H1 (cell line): ENCODE measurements at regions not wholly inside any gene's neighbourhood (a gene's known extent, or its start where the extent isn't known, plus 50 kb on each side); places are given as distances from the start of the nearest gene placed in this dataset.

Experiments
- CTCF ChIA-PET: fragments of 300-600 bp; sonication (Branson Sonifier 250); formaldehyde crosslinking; loops from one replicate; lab custom pipeline; 2021; ENCODE audit not compliant: partially characterized antibody; lab: Charles Lee
- POLR2A ChIA-PET: fragments of 300-600 bp; sonication (Branson Sonifier 250); formaldehyde crosslinking; loops from one replicate; lab custom pipeline; 2021; ENCODE audit warnings: inconsistent platforms; ENCODE audit not compliant: partially characterized antibody; lab: Charles Lee
- DNase-seq, 2 experiments: peaks; one replicate each; pipeline versions ENCODE4 v3.0.0 to v3.0.0-alpha.2; 2010 to 2022; ENCODE audit warnings: low spot score in 2 of 2, low read depth in 1 of 2, mixed read lengths in 1 of 2
- FAIRE-seq: peaks from 2 replicates; lab custom pipeline; 2011; peaks lifted over from hg19 to GRCh38; lab: Jason Lieb, UNC
- H2AFZ ChIP-seq: 2 replicates; pipeline ENCODE4 v1.8.1; 2012; ENCODE audit warnings: low read length, inconsistent platforms
- H2AK5ac ChIP-seq: 2 replicates; pipeline ENCODE4 v1.6.1; 2013; ENCODE audit warnings: low read depth, low read length
- H2BK120ac ChIP-seq: replicated peaks from 2 replicates; pipeline ENCODE3; 2013; ENCODE audit warnings: low read depth, low read length, inconsistent platforms
- H2BK12ac ChIP-seq: 2 replicates; pipeline ENCODE4 v1.6.1; 2013; ENCODE audit warnings: low read depth, low read length
- H2BK15ac ChIP-seq: 2 replicates; pipeline ENCODE4 v1.6.1; 2013; ENCODE audit warnings: low read length
- H2BK20ac ChIP-seq: 2 replicates; pipeline ENCODE4 v1.6.1; 2013; ENCODE audit warnings: low read length
- H2BK5ac ChIP-seq: 2 replicates; pipeline ENCODE4 v1.6.1; 2013; ENCODE audit warnings: low read depth, low read length
- H3K14ac ChIP-seq: 2 replicates; pipeline ENCODE4 v1.6.1; 2013; ENCODE audit warnings: inconsistent platforms; ENCODE audit not compliant: insufficient read length
- H3K18ac ChIP-seq: 2 replicates; pipeline ENCODE4 v1.6.1; 2013; ENCODE audit warnings: low read length; ENCODE audit errors: extremely low read depth
- H3K23ac ChIP-seq: 2 replicates; pipeline ENCODE4 v1.6.1; 2013; ENCODE audit warnings: inconsistent platforms; ENCODE audit not compliant: insufficient read length
- H3K23me2 ChIP-seq: 2 replicates; pipeline ENCODE4 v1.6.1; 2013; ENCODE audit warnings: low read depth, low read length
- H3K27ac ChIP-seq: 2 replicates; pipeline ENCODE4 v1.6.1; 2011; ENCODE audit warnings: low read depth, low read length, inconsistent platforms
- H3K27me3 ChIP-seq, 4 experiments: replicated peaks in 1 of 4; 1 replicate in 1 of 4; 2 replicates in 3 of 4; pipeline versions ENCODE4 v1.6.1 to v1.8.1; 2011 to 2013; ENCODE audit warnings: low read length in 3 of 4, mild to moderate bottlenecking in 3 of 4, inconsistent platforms in 2 of 4, mixed read lengths in 2 of 4, moderate library complexity in 1 of 4; ENCODE audit not compliant: control insufficient read depth in 3 of 4, insufficient read depth in 3 of 4; ENCODE audit errors: extremely low read depth in 1 of 4
- H3K36me3 ChIP-seq, 4 experiments: 2 replicates each; pipeline versions ENCODE4 v1.6.1 to v1.8.1; 2011 to 2013; ENCODE audit warnings: mild to moderate bottlenecking in 4 of 4, low read length in 3 of 4, moderate library complexity in 2 of 4, control low read depth in 1 of 4, inconsistent platforms in 1 of 4; ENCODE audit not compliant: insufficient read depth in 4 of 4, control insufficient read depth in 2 of 4
- H3K4ac ChIP-seq: replicated peaks from 2 replicates; pipeline ENCODE3; 2013; ENCODE audit warnings: low read length, low read depth, mixed read lengths, inconsistent platforms; ENCODE audit not compliant: insufficient read length
- H3K4me1 ChIP-seq, 4 experiments: replicated peaks in 1 of 4; 1 replicate in 1 of 4; 2 replicates in 3 of 4; pipeline versions ENCODE4 v1.6.1 to v1.8.1; 2011 to 2013; ENCODE audit warnings: low read length in 3 of 4, inconsistent platforms in 2 of 4, mixed read lengths in 1 of 4; ENCODE audit not compliant: insufficient read depth in 4 of 4, control insufficient read depth in 3 of 4
- H3K4me2 ChIP-seq, 2 experiments: 2 replicates each; pipeline versions ENCODE4 v1.6.1 to v1.8.1; 2011 to 2013; ENCODE audit warnings: low read depth in 2 of 2, low read length in 2 of 2, control low read depth in 1 of 2, inconsistent platforms in 1 of 2, mild to moderate bottlenecking in 1 of 2; ENCODE audit not compliant: insufficient read depth in 1 of 2
- H3K4me3 ChIP-seq, 4 experiments: fragments of 200-600, 300-600 bp in 1 of 4; sonication (generic), shearing (Covaris generic), sonication (Bioruptor Twin) in 1 of 4; 2 replicates each; pipeline versions ENCODE4 v1.5.1 to v1.8.1; 2011 to 2016; ENCODE audit warnings: low read length in 4 of 4, low read depth in 3 of 4, control low read depth in 2 of 4, inconsistent platforms in 2 of 4, mild to moderate bottlenecking in 2 of 4, mixed read lengths in 1 of 4, moderate library complexity in 1 of 4; ENCODE audit not compliant: insufficient read depth in 2 of 4; ENCODE audit errors: extremely low read depth in 1 of 4
- H3K56ac ChIP-seq: replicated peaks from 2 replicates; pipeline ENCODE3; 2013; ENCODE audit warnings: low read depth, mild to moderate bottlenecking, mixed read lengths, low read length, inconsistent platforms; ENCODE audit not compliant: insufficient read length
- H3K79me1 ChIP-seq: 2 replicates; pipeline ENCODE4 v1.6.1; 2013; ENCODE audit warnings: low read depth, low read length, control low read depth
- H3K79me2 ChIP-seq, 2 experiments: 2 replicates each; pipeline versions ENCODE4 v1.6.1 to v1.8.1; 2012 to 2013; ENCODE audit warnings: low read length in 2 of 2, mild to moderate bottlenecking in 2 of 2, inconsistent platforms in 1 of 2; ENCODE audit not compliant: insufficient read depth in 2 of 2, control insufficient read depth in 1 of 2
- H3K9ac ChIP-seq, 4 experiments: replicated peaks in 1 of 4; 1 replicate in 1 of 4; 2 replicates in 3 of 4; pipeline versions ENCODE4 v1.6.1 to v1.8.1; 2011 to 2013; ENCODE audit warnings: low read depth in 3 of 4, low read length in 3 of 4, control low read depth in 2 of 4, mild to moderate bottlenecking in 2 of 4, moderate library complexity in 2 of 4, inconsistent platforms in 1 of 4; ENCODE audit errors: extremely low read depth in 1 of 4
- H3K9me3 ChIP-seq, 2 experiments: 2 replicates each; pipeline versions ENCODE4 v1.6.1 to v1.8.1; 2012 to 2013; ENCODE audit warnings: mild to moderate bottlenecking in 2 of 2, moderate library complexity in 2 of 2, control low read depth in 1 of 2, inconsistent platforms in 1 of 2, low read depth in 1 of 2, low read length in 1 of 2, mixed read lengths in 1 of 2; ENCODE audit not compliant: insufficient read depth in 2 of 2
- H4K20me1 ChIP-seq, 2 experiments: replicated peaks in 1 of 2; 2 replicates each; pipeline versions ENCODE3 to v1.8.1; 2011 to 2013; ENCODE audit warnings: inconsistent platforms in 2 of 2, low read length in 2 of 2, mild to moderate bottlenecking in 1 of 2; ENCODE audit not compliant: insufficient read depth in 2 of 2, control insufficient read depth in 1 of 2
- H4K5ac ChIP-seq: 2 replicates; pipeline ENCODE4 v1.6.1; 2013; ENCODE audit warnings: low read length, low read depth, mixed read lengths, inconsistent platforms; ENCODE audit not compliant: insufficient read length
- H4K8ac ChIP-seq: 2 replicates; pipeline ENCODE4 v1.8.0; 2013; ENCODE audit warnings: mild to moderate bottlenecking, moderate library complexity, low read length, inconsistent platforms; ENCODE audit not compliant: insufficient read depth; ENCODE audit errors: extremely low read depth
- H4K91ac ChIP-seq: replicated peaks from 2 replicates; pipeline ENCODE3; 2013; ENCODE audit warnings: low read length, mixed read lengths, inconsistent platforms; ENCODE audit not compliant: insufficient read length
- CEBPB ChIP-seq: IDR thresholded peaks from 2 replicates; pipeline ENCODE4 v1.6.1; 2012; ENCODE audit warnings: low read depth, low read length
- CREB1 ChIP-seq: IDR thresholded peaks from 2 replicates; pipeline ENCODE4 v1.6.1; 2012; ENCODE audit warnings: inconsistent platforms
- CTBP2 ChIP-seq: IDR thresholded peaks from 2 replicates; pipeline ENCODE4 v1.7.0; 2011; ENCODE audit warnings: borderline replicate concordance, mild to moderate bottlenecking, moderate library complexity, mixed read lengths, low read length; ENCODE audit not compliant: insufficient read depth, insufficient read length
- EP300 ChIP-seq, 2 experiments: IDR thresholded peaks; 1 replicate in 1 of 2; 2 replicates in 1 of 2; pipeline ENCODE4 v1.6.1; 2011 to 2012; ENCODE audit warnings: low read depth in 2 of 2, low read length in 2 of 2, mild to moderate bottlenecking in 2 of 2, borderline replicate concordance in 1 of 2, inconsistent platforms in 1 of 2, moderate library complexity in 1 of 2
- HDAC6 ChIP-seq: IDR thresholded peaks from one replicate; pipeline ENCODE4 v1.7.1; 2012; ENCODE audit warnings: low read depth, mild to moderate bottlenecking, inconsistent platforms, low read length, moderate library complexity
- NANOG ChIP-seq: IDR thresholded peaks from 2 replicates; pipeline ENCODE4 v1.6.1; 2011; ENCODE audit warnings: low read length, low read depth, mild to moderate bottlenecking, inconsistent platforms; ENCODE audit not compliant: insufficient read depth, poor library complexity, severe bottlenecking
- POLR2A ChIP-seq, 2 experiments: IDR thresholded peaks; 1 replicate in 1 of 2; 2 replicates in 1 of 2; pipeline ENCODE4 v1.6.1; 2011; ENCODE audit warnings: low read depth in 2 of 2, low read length in 2 of 2, mild to moderate bottlenecking in 2 of 2; ENCODE audit errors: control extremely low read depth in 1 of 2
- RAD21 ChIP-seq, 2 experiments: IDR thresholded peaks in 1 of 2; conservative IDR thresholded peaks in 1 of 2; 2 replicates each; pipeline ENCODE4 v1.6.1; 2011; ENCODE audit warnings: low read depth in 2 of 2, low read length in 2 of 2, improper control_type of control experiment in 1 of 2, inconsistent platforms in 1 of 2, mild to moderate bottlenecking in 1 of 2, moderate library complexity in 1 of 2
- SP4 ChIP-seq: IDR thresholded peaks from 2 replicates; pipeline ENCODE4 v1.6.1; 2012; ENCODE audit warnings: low read length, inconsistent platforms
- TCF12 ChIP-seq: IDR thresholded peaks from 2 replicates; pipeline ENCODE4 v1.6.1; 2011; ENCODE audit warnings: low read depth, mild to moderate bottlenecking, low read length
- WGBS, 2 experiments: shearing (Covaris generic) in 1 of 2; methylation state at CpG; one replicate each; pipeline versions ENCODE4 v1.1.6 to v1.1.7; 2013 to 2015; ENCODE audit warnings: low lambda C conversion rate in 2 of 2, mixed read lengths in 2 of 2, inconsistent platforms in 1 of 2, low coverage in 1 of 2, missing lambda C conversion rate in 1 of 2; ENCODE audit not compliant: insufficient replicate concordance in 2 of 2, insufficient coverage in 1 of 2, insufficient read length in 1 of 2; ENCODE audit errors: extremely low coverage in 1 of 2, missing lambda C conversion rate in 1 of 2; 5-methylcytosine and 5-hydroxymethylcytosine counted together
- TF ChIP-seq, protein P1 (sequence below): IDR thresholded peaks from 2 replicates; pipeline ENCODE4 v1.6.1; 2012; ENCODE audit warnings: low read length, inconsistent platforms
- TF ChIP-seq, protein P2 (sequence below): IDR thresholded peaks from 2 replicates; pipeline ENCODE4 v1.6.1; 2011; ENCODE audit warnings: low read length, improper control_type of control experiment

GRCh38 chr20:50341050-50341449, 150.4 kb downstream of the CEBPB start:
- H3K18ac ChIP-seq: no peak overlapping the region
- no peak overlapping the region for H3K14ac ChIP-seq
- H3K9me3 ChIP-seq: no peaks in the 10 kb centered on the region
- no peak overlapping the region for H3K4ac ChIP-seq
- no peak overlapping the region for H2BK12ac ChIP-seq
- H4K5ac ChIP-seq: no peak overlapping the region
- WGBS, 2 experiments: 96% methylated on average over 9 of the region's 9 CpGs; no CpG with 5 or more reads in 1 of the 2 experiments
- H2BK15ac ChIP-seq: no peak overlapping the region
- H3K4me2 ChIP-seq: no peak overlapping the region
- H3K4me1 ChIP-seq: peaks cover 0 to 8% (median 1%) of the 10 kb centered on the region in 4 experiments; a peak in 3 of 7 replicates
- H4K8ac ChIP-seq: no peak overlapping the region
- ChIA-PET CTCF (interaction anchor here (0.6 to 1.5 kb wide), 7 partner anchors 11 to 201 kb away, joined by 3 to 5 read pairs (median 3); no protein-coding TSS in a partner anchor), POLR2A (interaction anchor here (1.4 kb wide), 1 partner anchor 150 kb away, joined by 4 read pairs; the partner anchor contains the start of gene CEBPB)
- no peak overlapping the region for H2BK5ac ChIP-seq
- H3K23ac ChIP-seq: no peak overlapping the region
- no peaks in the 10 kb centered on the region; a peak in 1 of 7 replicates for H3K27me3 ChIP-seq
- H2BK20ac ChIP-seq: no peak overlapping the region
- H3K9ac ChIP-seq: no peak overlapping the region
- no peaks in the 10 kb centered on the region for H3K36me3 ChIP-seq
- no peak overlapping the region for H3K56ac ChIP-seq
- H3K4me3 ChIP-seq: no peak overlapping the region
- H2AFZ ChIP-seq: no peak overlapping the region
- H2BK120ac ChIP-seq: no peak overlapping the region
- H4K20me1 ChIP-seq: no peaks in the 10 kb centered on the region
- H4K91ac ChIP-seq: no peak overlapping the region
- DNase-seq (no peak), FAIRE-seq (no peak)
- H3K79me2 ChIP-seq: no peaks in the 10 kb centered on the region
- no peak overlapping the region for H2AK5ac ChIP-seq
- H3K79me1 ChIP-seq: no peaks in the 10 kb centered on the region
- no peaks in the 10 kb centered on the region for H3K23me2 ChIP-seq
- no peak overlapping the region for H3K27ac ChIP-seq
- no peak for TF ChIP-seq TCF12
- TF ChIP-seq, protein P1, sequence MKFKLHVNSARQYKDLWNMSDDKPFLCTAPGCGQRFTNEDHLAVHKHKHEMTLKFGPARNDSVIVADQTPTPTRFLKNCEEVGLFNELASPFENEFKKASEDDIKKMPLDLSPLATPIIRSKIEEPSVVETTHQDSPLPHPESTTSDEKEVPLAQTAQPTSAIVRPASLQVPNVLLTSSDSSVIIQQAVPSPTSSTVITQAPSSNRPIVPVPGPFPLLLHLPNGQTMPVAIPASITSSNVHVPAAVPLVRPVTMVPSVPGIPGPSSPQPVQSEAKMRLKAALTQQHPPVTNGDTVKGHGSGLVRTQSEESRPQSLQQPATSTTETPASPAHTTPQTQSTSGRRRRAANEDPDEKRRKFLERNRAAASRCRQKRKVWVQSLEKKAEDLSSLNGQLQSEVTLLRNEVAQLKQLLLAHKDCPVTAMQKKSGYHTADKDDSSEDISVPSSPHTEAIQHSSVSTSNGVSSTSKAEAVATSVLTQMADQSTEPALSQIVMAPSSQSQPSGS: no peak
- TF ChIP-seq SP4: no peak
- no peak for TF ChIP-seq CEBPB
- no peak for TF ChIP-seq HDAC6
- TF ChIP-seq POLR2A (IDR thresholded peaks at IDR 0.05; ENCODE audit: control extremely low read depth in 1 of 2, low read depth in 2 of 2, low read length in 2 of 2): no peak
- TF ChIP-seq EP300 (IDR thresholded peaks at IDR 0.05; ENCODE audit: borderline replicate concordance in 1 of 2, low read depth in 2 of 2, low read length in 2 of 2): no peak
- TF ChIP-seq, protein P2, sequence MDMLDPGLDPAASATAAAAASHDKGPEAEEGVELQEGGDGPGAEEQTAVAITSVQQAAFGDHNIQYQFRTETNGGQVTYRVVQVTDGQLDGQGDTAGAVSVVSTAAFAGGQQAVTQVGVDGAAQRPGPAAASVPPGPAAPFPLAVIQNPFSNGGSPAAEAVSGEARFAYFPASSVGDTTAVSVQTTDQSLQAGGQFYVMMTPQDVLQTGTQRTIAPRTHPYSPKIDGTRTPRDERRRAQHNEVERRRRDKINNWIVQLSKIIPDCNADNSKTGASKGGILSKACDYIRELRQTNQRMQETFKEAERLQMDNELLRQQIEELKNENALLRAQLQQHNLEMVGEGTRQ: no peak
- TF ChIP-seq CTBP2: no peak
- no peak for TF ChIP-seq NANOG
- TF ChIP-seq CREB1: no peak
- TF ChIP-seq RAD21 (IDR thresholded peaks at IDR 0.05 in 1 of 2, conservative IDR thresholded peaks at IDR 0.05 in 1 of 2; ENCODE audit: low read depth in 2 of 2, low read length in 2 of 2): no peak
